Body of pancreas (tissue), 4 donors: ENCODE measurements at regions not wholly inside any gene's neighbourhood (a gene's known extent, or its start where the extent isn't known, plus 50 kb on each side); places are given as distances from the start of the nearest gene placed in this dataset.

ENCODE experiments used
- POLR2A ChIP-seq, 3 donors: fragments of 450-650 bp; IDR thresholded peaks; one replicate each; pipeline ENCODE4 v1.6.1; 2016; ENCODE audit warnings: antibody characterized with exemption in 3 of 3, mild to moderate bottlenecking in 2 of 3
- TF ChIP-seq, protein P1 (sequence below), 7 experiments: fragments of 450-650 bp in 4 of 7; fragments of 200-600 bp in 3 of 7; sonication (generic) in 3 of 7; IDR thresholded peaks; one replicate each; pipeline ENCODE4 v1.5.1; 2016 to 2019; ENCODE audit warnings: antibody characterized with exemption in 7 of 7

DNA sequence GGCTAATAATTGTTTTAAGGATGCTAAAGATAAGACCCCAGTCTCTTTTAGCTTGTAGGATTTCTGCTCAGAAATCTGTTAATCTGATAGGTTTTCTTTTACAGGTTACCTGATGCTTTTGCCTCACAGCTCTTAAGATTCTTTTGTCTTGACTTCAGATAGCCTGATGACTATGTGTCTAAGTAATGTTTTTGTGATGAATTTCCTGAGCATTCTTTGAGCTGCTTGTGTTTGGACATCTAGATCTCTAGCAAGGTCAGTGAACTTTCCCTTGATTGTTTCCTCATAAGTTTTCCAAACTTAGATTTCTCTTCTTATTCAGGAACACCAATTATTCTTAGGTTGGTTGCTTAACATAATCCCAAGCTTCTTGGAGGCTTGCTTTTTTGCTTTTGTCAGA is 104.1 kb downstream of the ZNF518B start:
- TF ChIP-seq, protein P1, sequence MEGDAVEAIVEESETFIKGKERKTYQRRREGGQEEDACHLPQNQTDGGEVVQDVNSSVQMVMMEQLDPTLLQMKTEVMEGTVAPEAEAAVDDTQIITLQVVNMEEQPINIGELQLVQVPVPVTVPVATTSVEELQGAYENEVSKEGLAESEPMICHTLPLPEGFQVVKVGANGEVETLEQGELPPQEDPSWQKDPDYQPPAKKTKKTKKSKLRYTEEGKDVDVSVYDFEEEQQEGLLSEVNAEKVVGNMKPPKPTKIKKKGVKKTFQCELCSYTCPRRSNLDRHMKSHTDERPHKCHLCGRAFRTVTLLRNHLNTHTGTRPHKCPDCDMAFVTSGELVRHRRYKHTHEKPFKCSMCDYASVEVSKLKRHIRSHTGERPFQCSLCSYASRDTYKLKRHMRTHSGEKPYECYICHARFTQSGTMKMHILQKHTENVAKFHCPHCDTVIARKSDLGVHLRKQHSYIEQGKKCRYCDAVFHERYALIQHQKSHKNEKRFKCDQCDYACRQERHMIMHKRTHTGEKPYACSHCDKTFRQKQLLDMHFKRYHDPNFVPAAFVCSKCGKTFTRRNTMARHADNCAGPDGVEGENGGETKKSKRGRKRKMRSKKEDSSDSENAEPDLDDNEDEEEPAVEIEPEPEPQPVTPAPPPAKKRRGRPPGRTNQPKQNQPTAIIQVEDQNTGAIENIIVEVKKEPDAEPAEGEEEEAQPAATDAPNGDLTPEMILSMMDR (IDR thresholded peaks at IDR 0.05) = no peak
- TF ChIP-seq POLR2A (IDR thresholded peaks at IDR 0.05) = no peak
